ENCODE measurements at regions not wholly inside any gene's neighbourhood (a gene's known extent, or its start where the extent isn't known, plus 50 kb on each side); places are given as distances from the start of the nearest gene placed in this dataset.
"Not testable (repeated sequence)": the region's sequence is repeated elsewhere in the genome, so short reads cannot be mapped to it uniquely, and the experiment has no call there.

- Histone ChIP-seq H3K27ac (no peak overlapping the region), H3K27me3 (replicated peaks) (no peaks in the 10 kb centered on the region), H3K36me3 (replicated peaks) (no peaks in the 10 kb centered on the region), H3K4me3 (ENCODE audit: low read depth, low read length) (no peak overlapping the region)
- no peak for TF ChIP-seq CTCF (IDR thresholded peaks at IDR 0.05; ENCODE audit: low read depth, low read length, missing control alignments)
- DNase-seq, result no peak
- in situ Hi-C loops (cut with HindIII; ENCODE audit: low pct_ligation_motif_present, low sequenced_read_pairs), result no loop called here
Measured at GRCh38 chr7:156039194-156039593, 226.9 kb upstream of the SHH start.

- Histone ChIP-seq H3K27me3 (replicated peaks) (no peaks in the 10 kb centered on the region), H3K4me3 (ENCODE audit: low read depth, low read length) (no peak overlapping the region), H3K36me3 (replicated peaks) (no peaks in the 10 kb centered on the region), H3K27ac (no peak overlapping the region)
- in situ Hi-C loops (cut with HindIII; ENCODE audit: low pct_ligation_motif_present, low sequenced_read_pairs), result no loop called here
- no peak for DNase-seq
- no peak for TF ChIP-seq CTCF (IDR thresholded peaks at IDR 0.05; ENCODE audit: low read depth, low read length, missing control alignments)
Measured at GRCh38 chr7:156038345-156038744, 226.1 kb upstream of the SHH start.

GRCh38 chr7:156036153-156036552 lies 223.9 kb upstream of the SHH start:
- Histone ChIP-seq H3K27ac (no peak overlapping the region), H3K36me3 (replicated peaks) (no peaks in the 10 kb centered on the region), H3K27me3 (replicated peaks) (no peaks in the 10 kb centered on the region), H3K4me3 (ENCODE audit: low read depth, low read length) (no peak overlapping the region)
- TF ChIP-seq CTCF (IDR thresholded peaks at IDR 0.05; ENCODE audit: low read depth, low read length, missing control alignments), result no peak
- no peak for DNase-seq
- in situ Hi-C loops (cut with HindIII; ENCODE audit: low pct_ligation_motif_present, low sequenced_read_pairs), result no loop called here

GRCh38 chr7:156035387-156035786 lies 223.1 kb upstream of the SHH start:
- H3K36me3 ChIP-seq (replicated peaks); H3K27ac ChIP-seq; H3K27me3 ChIP-seq (replicated peaks); H3K4me3 ChIP-seq (ENCODE audit: low read depth, low read length); DNase-seq; in situ Hi-C loops (cut with HindIII; ENCODE audit: low pct_ligation_motif_present, low sequenced_read_pairs): not testable (repeated sequence)

GRCh38 chr7:156034397-156034796 lies 222.1 kb upstream of the SHH start:
- in situ Hi-C loops (cut with HindIII; ENCODE audit: low pct_ligation_motif_present, low sequenced_read_pairs), result no loop called here
- Histone ChIP-seq H3K27ac (no peak overlapping the region), H3K27me3 (replicated peaks) (no peaks in the 10 kb centered on the region), H3K4me3 (ENCODE audit: low read depth, low read length) (no peak overlapping the region), H3K36me3 (replicated peaks) (no peaks in the 10 kb centered on the region)
- TF ChIP-seq CTCF (IDR thresholded peaks at IDR 0.05; ENCODE audit: low read depth, low read length, missing control alignments), result no peak
- DNase-seq, result no peak

GRCh38 chr7:156032973-156033372 lies 220.7 kb upstream of the SHH start:
- no peak for TF ChIP-seq CTCF (IDR thresholded peaks at IDR 0.05; ENCODE audit: low read depth, low read length, missing control alignments)

More at GRCh38 chr7:156032973-156033372, 220.7 kb upstream of the SHH start:
- no peak overlapping the region for H3K4me3 ChIP-seq (ENCODE audit: low read depth, low read length)
- in situ Hi-C loops (cut with HindIII; ENCODE audit: low pct_ligation_motif_present, low sequenced_read_pairs), result no loop called here
- H3K27me3 ChIP-seq (replicated peaks), result no peaks in the 10 kb centered on the region
- H3K27ac ChIP-seq, result no peak overlapping the region
- no peak for DNase-seq
- H3K36me3 ChIP-seq (replicated peaks), result no peaks in the 10 kb centered on the region

All from brain microvascular endothelial cell (primary cell).